ENCODE measurements at regions not wholly inside any gene's neighbourhood (a gene's known extent, or its start where the extent isn't known, plus 50 kb on each side); places are given as distances from the start of the nearest gene placed in this dataset.

- H3K4me3 ChIP-seq (ENCODE audit: low read depth, low read length) = no peak overlapping the region
- no peak for TF ChIP-seq CTCF (IDR thresholded peaks at IDR 0.05; ENCODE audit: insufficient read depth, low read depth, low read length, missing control alignments)
- DNase-seq (ENCODE audit: low read depth) = no peak
Measured at GRCh38 chr12:124225730-124226129, 69.2 kb upstream of the RFLNA start.

- no peak for TF ChIP-seq CTCF (IDR thresholded peaks at IDR 0.05; ENCODE audit: insufficient read depth, low read depth, low read length, missing control alignments)
- no peak overlapping the region for H3K4me3 ChIP-seq (ENCODE audit: low read depth, low read length)
- DNase-seq (ENCODE audit: low read depth) = no peak
Measured at GRCh38 chr12:124227951-124228711, 66.8 kb upstream of the RFLNA start.

GRCh38 chr12:124229520-124229919 is 65.4 kb upstream of the RFLNA start:
- DNase-seq (ENCODE audit: low read depth) = no peak
- no peak overlapping the region for H3K4me3 ChIP-seq (ENCODE audit: low read depth, low read length)
- no peak for TF ChIP-seq CTCF (IDR thresholded peaks at IDR 0.05; ENCODE audit: insufficient read depth, low read depth, low read length, missing control alignments)

- H3K4me3 ChIP-seq (ENCODE audit: low read depth, low read length) = no peak overlapping the region
- no peak for DNase-seq (ENCODE audit: low read depth)
- no peak for TF ChIP-seq CTCF (IDR thresholded peaks at IDR 0.05; ENCODE audit: insufficient read depth, low read depth, low read length, missing control alignments)
Measured at GRCh38 chr12:124230117-124230757, 64.7 kb upstream of the RFLNA start.

GRCh38 chr12:124230789-124231188 is 64.1 kb upstream of the RFLNA start:
- DNase-seq (ENCODE audit: low read depth) = no peak
- no peak for TF ChIP-seq CTCF (IDR thresholded peaks at IDR 0.05; ENCODE audit: insufficient read depth, low read depth, low read length, missing control alignments)
- H3K4me3 ChIP-seq (ENCODE audit: low read depth, low read length) = no peak overlapping the region

GRCh38 chr12:124231980-124232653 is 62.8 kb upstream of the RFLNA start:
- no peak for TF ChIP-seq CTCF (IDR thresholded peaks at IDR 0.05; ENCODE audit: insufficient read depth, low read depth, low read length, missing control alignments)
- H3K4me3 ChIP-seq (ENCODE audit: low read depth, low read length) = no peak overlapping the region
- DNase-seq (ENCODE audit: low read depth) = no peak

All from GM12865 (cell line).